ENCODE measurements at regions not wholly inside any gene's neighbourhood (a gene's known extent, or its start where the extent isn't known, plus 50 kb on each side); places are given as distances from the start of the nearest gene placed in this dataset.

DNA sequence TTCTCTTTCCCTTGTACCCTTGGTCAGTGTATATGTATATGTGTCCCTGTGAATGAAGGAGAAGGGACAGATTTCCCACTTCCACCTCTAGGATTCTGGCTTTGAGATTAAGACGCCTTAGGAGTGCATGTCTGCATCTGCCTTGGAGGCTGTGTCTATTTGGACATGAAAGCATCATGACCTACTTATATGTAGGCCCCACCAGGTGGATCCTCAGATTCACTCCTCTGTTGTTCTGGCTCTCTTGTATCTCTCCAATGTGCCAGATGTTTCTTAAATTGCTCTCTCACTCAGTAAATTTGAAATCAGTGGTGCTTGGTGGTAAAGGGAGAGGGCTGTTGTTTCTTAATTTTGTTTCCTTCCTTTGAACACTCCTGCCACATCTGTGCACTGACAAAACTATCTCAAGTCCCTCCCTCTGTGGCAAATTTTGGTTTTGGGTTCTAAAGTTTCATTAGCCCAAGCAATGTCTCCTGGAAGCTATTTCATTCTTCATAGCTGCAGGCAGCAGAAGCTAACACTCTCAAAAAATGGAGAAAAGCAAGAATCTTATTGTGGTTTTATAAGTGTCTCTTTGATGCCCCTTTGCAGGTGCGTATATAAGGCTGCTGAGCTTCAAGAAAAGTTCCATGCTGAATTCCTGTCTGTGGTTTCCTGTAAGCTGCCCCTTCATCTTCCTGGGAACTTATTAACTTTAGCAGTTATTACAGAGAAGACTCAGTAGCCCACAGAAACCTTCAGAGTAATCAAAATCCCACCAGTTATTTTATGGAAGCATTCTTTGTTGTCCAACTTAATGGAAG, 179.7 kb upstream of the SETBP1 start:
- in situ Hi-C loops (cut with MboI; ENCODE audit: low pct_ligation_motif_present in 1 of 4, low pct_unique_long_range_greater_than_20kb in 1 of 4, low sequenced_read_pairs in 3 of 4) (no loop called here), intact Hi-C loops (cut with DNase I; ENCODE audit: low total_unique reads) (no loop called here)
- Histone ChIP-seq H3K9me3 (no peaks in the 10 kb centered on the region), H3K4me3 (no peak overlapping the region), H3K4me1 (peaks cover 0 to 3% (median 0%) of the 10 kb centered on the region in 4 donors), H3K36me3 (no peaks in the 10 kb centered on the region), H3K27ac (no peak overlapping the region), H3K27me3 (no peaks in the 10 kb centered on the region)
- no peak for TF ChIP-seq POLR2A (IDR thresholded peaks at IDR 0.05)
- TF ChIP-seq POLR2AphosphoS5 (IDR thresholded peaks at IDR 0.05): no peak
- TF ChIP-seq, protein P1, sequence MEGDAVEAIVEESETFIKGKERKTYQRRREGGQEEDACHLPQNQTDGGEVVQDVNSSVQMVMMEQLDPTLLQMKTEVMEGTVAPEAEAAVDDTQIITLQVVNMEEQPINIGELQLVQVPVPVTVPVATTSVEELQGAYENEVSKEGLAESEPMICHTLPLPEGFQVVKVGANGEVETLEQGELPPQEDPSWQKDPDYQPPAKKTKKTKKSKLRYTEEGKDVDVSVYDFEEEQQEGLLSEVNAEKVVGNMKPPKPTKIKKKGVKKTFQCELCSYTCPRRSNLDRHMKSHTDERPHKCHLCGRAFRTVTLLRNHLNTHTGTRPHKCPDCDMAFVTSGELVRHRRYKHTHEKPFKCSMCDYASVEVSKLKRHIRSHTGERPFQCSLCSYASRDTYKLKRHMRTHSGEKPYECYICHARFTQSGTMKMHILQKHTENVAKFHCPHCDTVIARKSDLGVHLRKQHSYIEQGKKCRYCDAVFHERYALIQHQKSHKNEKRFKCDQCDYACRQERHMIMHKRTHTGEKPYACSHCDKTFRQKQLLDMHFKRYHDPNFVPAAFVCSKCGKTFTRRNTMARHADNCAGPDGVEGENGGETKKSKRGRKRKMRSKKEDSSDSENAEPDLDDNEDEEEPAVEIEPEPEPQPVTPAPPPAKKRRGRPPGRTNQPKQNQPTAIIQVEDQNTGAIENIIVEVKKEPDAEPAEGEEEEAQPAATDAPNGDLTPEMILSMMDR (IDR thresholded peaks at IDR 0.05): no peak
- no peak for TF ChIP-seq EP300 (IDR thresholded peaks at IDR 0.05; ENCODE audit: low read depth)
- DNase-seq: no peak
- 88% methylated on average over 2 of the region's 2 CpGs; no CpG with 5 or more reads in 1 of the 2 donors for WGBS, 2 donors (ENCODE audit: low coverage in 1 of 2)

DNA sequence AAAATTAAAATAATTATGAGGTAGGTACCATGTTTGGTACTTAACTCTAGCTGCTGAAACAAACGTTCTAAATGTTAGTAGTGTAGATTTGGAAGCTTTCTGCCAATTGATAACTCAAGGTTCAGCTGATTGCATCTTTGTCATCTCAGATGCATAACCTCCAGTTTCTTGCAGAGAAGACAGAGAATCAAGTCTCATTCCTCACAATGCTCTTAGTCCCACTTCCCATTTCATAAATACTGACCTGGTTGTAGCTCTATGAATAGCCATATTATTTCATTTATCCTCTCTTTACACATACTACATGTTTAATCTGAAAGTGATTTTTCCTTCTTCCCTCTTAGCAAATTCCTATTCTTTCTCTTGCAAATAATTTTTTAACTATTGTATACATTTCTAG, 178.5 kb upstream of the SETBP1 start:
- H3K27me3 ChIP-seq: no peaks in the 10 kb centered on the region
- no peak overlapping the region for H3K4me3 ChIP-seq
- no peaks in the 10 kb centered on the region for H3K36me3 ChIP-seq
- no peak for DNase-seq
- 68 to 75% methylated on average over 1 of the region's 1 CpG for WGBS, 2 donors (ENCODE audit: low coverage in 1 of 2)
- TF ChIP-seq, protein P1 (IDR thresholded peaks at IDR 0.05): no peak
- TF ChIP-seq POLR2A (IDR thresholded peaks at IDR 0.05): no peak
- TF ChIP-seq EP300 (IDR thresholded peaks at IDR 0.05; ENCODE audit: low read depth): no peak
- TF ChIP-seq POLR2AphosphoS5 (IDR thresholded peaks at IDR 0.05): no peak
- intact Hi-C loops (cut with DNase I; ENCODE audit: low total_unique reads): no loop called here
- no peaks in the 10 kb centered on the region for H3K9me3 ChIP-seq
- H3K4me1 ChIP-seq: peaks cover 0 to 3% (median 0%) of the 10 kb centered on the region in 4 donors
- no peak overlapping the region for H3K27ac ChIP-seq
- in situ Hi-C loops (cut with MboI; ENCODE audit: low pct_ligation_motif_present in 1 of 4, low pct_unique_long_range_greater_than_20kb in 1 of 4, low sequenced_read_pairs in 3 of 4): no loop called here

DNA sequence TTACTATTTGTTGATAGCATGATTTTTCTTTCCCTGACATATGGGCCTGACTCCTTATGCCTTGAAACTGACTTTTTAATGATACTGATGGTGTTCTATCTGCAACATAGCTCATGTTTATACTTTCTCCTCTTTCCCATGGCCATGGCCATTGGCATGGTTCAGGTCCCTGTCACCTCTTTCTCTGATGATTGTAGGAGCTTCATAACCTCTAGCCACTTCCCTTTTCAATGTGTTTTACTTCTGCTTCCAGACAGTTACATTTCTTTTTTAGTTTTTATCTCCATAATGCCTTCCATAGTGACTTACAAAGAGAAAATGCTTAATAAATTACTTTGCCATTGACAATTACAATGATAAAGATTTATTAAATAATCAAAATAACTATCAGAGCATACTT, 177.9 kb upstream of the SETBP1 start:
- peaks cover 0 to 3% (median 0%) of the 10 kb centered on the region in 4 donors for H3K4me1 ChIP-seq
- H3K4me3 ChIP-seq: no peak overlapping the region
- in situ Hi-C loops (cut with MboI; ENCODE audit: low pct_ligation_motif_present in 1 of 4, low pct_unique_long_range_greater_than_20kb in 1 of 4, low sequenced_read_pairs in 3 of 4): no loop called here
- no peak for DNase-seq
- H3K9me3 ChIP-seq: no peaks in the 10 kb centered on the region
- no peak overlapping the region for H3K27ac ChIP-seq
- TF ChIP-seq POLR2AphosphoS5 (IDR thresholded peaks at IDR 0.05) (no peak), POLR2A (IDR thresholded peaks at IDR 0.05) (no peak), EP300 (IDR thresholded peaks at IDR 0.05; ENCODE audit: low read depth) (no peak)
- TF ChIP-seq, protein P1 (IDR thresholded peaks at IDR 0.05): no peak
- no peaks in the 10 kb centered on the region for H3K36me3 ChIP-seq
- intact Hi-C loops (cut with DNase I; ENCODE audit: low total_unique reads): no loop called here
- no peaks in the 10 kb centered on the region for H3K27me3 ChIP-seq

DNA sequence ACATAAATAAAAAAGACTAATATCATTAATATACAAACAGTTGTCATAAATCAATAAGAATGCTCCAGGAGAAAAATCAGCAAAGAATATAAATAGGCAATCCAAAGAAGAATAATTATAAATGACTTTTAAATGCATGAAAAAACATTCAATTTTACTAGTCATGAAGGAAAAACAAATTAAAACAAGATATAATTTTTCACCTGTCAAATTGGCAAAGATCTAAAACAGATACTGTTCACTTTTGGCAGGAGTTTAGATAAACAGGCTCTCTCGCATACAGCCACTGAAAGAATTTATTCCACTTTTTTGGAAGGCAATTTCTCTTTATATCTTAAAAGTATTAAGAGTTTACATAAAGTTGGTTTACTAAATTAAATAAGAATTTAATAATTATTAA, 176.8 kb upstream of the SETBP1 start:
- in situ Hi-C loops (cut with MboI; ENCODE audit: low pct_ligation_motif_present in 1 of 4, low pct_unique_long_range_greater_than_20kb in 1 of 4, low sequenced_read_pairs in 3 of 4): no loop called here
- WGBS, 2 donors (ENCODE audit: low coverage in 1 of 2): 73 to 79% methylated on average over 1 of the region's 1 CpG
- TF ChIP-seq POLR2A (IDR thresholded peaks at IDR 0.05): no peak
- TF ChIP-seq EP300 (IDR thresholded peaks at IDR 0.05; ENCODE audit: low read depth): no peak
- TF ChIP-seq, protein P1 (IDR thresholded peaks at IDR 0.05): no peak
- TF ChIP-seq POLR2AphosphoS5 (IDR thresholded peaks at IDR 0.05): no peak

More for the DNA sequence above, 176.8 kb upstream of the SETBP1 start:
- Histone ChIP-seq H3K27me3 (no peaks in the 10 kb centered on the region), H3K36me3 (no peaks in the 10 kb centered on the region), H3K9me3 (no peaks in the 10 kb centered on the region), H3K4me3 (no peak overlapping the region), H3K27ac (no peak overlapping the region), H3K4me1 (peaks cover 0 to 3% (median 0%) of the 10 kb centered on the region in 4 donors)
- no peak for DNase-seq
- intact Hi-C loops (cut with DNase I; ENCODE audit: low total_unique reads): no loop called here

Data from transverse colon (tissue), 4 donors.